MM.1S (cell line): ENCODE measurements at regions not wholly inside any gene's neighbourhood (a gene's known extent, or its start where the extent isn't known, plus 50 kb on each side); places are given as distances from the start of the nearest gene placed in this dataset.

Experiments used
- DNase-seq: peaks from one replicate; pipeline ENCODE4 v3.0.0-alpha.2; 2015
- H2AFZ ChIP-seq: fragments of 300-600 bp; sonication (generic); 2 replicates; pipeline ENCODE4 v1.6.0; 2016; ENCODE audit warnings: antibody characterized with exemption, low read length
- H3F3A ChIP-seq: fragments of 300-600 bp; sonication (generic); 2 replicates; pipeline ENCODE4 v1.6.1; 2016; ENCODE audit warnings: mild to moderate bottlenecking, antibody characterized with exemption, low read length, moderate library complexity, mixed read lengths; ENCODE audit not compliant: insufficient read depth
- H3K27ac ChIP-seq: fragments of 300-600 bp; sonication (generic); 2 replicates; pipeline ENCODE4 v1.5.1; 2016; ENCODE audit warnings: mild to moderate bottlenecking, low read length
- H3K27me3 ChIP-seq: fragments of 300-600 bp; sonication (generic); replicated peaks from 2 replicates; pipeline ENCODE4 v1.6.0; 2016; ENCODE audit warnings: low read length; ENCODE audit not compliant: insufficient read depth
- H3K36me3 ChIP-seq: fragments of 300-600 bp; sonication (generic); replicated peaks from 2 replicates; pipeline ENCODE4 v1.6.1; 2016; ENCODE audit warnings: mild to moderate bottlenecking, low read length, mixed read lengths; ENCODE audit not compliant: insufficient read depth
- H3K4me1 ChIP-seq: fragments of 300-600 bp; sonication (generic); 2 replicates; pipeline ENCODE4 v1.6.1; 2016; ENCODE audit warnings: low read length, mixed read lengths
- H3K4me2 ChIP-seq: fragments of 300-600 bp; sonication (generic); 2 replicates; pipeline ENCODE4 v1.6.0; 2016; ENCODE audit warnings: low read depth, low read length
- H3K4me3 ChIP-seq: fragments of 300-600 bp; sonication (generic); 2 replicates; pipeline ENCODE4 v1.5.1; 2016; ENCODE audit warnings: low read length, mixed read lengths
- H3K79me2 ChIP-seq: fragments of 300-600 bp; sonication (generic); 2 replicates; pipeline ENCODE4 v1.6.1; 2016; ENCODE audit warnings: mixed run types, low read length, mixed read lengths
- H3K9ac ChIP-seq: fragments of 300-600 bp; sonication (generic); 2 replicates; pipeline ENCODE4 v1.6.1; 2016; ENCODE audit warnings: low read length, mixed read lengths
- H3K9me2 ChIP-seq: fragments of 300-600 bp; sonication (generic); replicated peaks from 2 replicates; pipeline ENCODE4 v1.6.1; 2016; ENCODE audit warnings: mild to moderate bottlenecking, low read length, mixed read lengths; ENCODE audit not compliant: insufficient read depth
- H3K9me3 ChIP-seq: fragments of 300-600 bp; sonication (generic); replicated peaks from 2 replicates; pipeline ENCODE4 v1.6.1; 2016; ENCODE audit warnings: mild to moderate bottlenecking, low read length, mixed read lengths; ENCODE audit not compliant: insufficient read depth
- H4K20me1 ChIP-seq: fragments of 300-600 bp; sonication (generic); 2 replicates; pipeline ENCODE4 v1.6.1; 2016; ENCODE audit warnings: mild to moderate bottlenecking, low read length, moderate library complexity, mixed read lengths; ENCODE audit not compliant: insufficient read depth
- CTCF ChIP-seq: fragments of 300-600 bp; sonication (generic); IDR thresholded peaks from 2 replicates; pipeline ENCODE4 v1.5.1; 2016; ENCODE audit warnings: antibody characterized with exemption, low read length, mixed read lengths
- EZH2 ChIP-seq: fragments of 300-600 bp; sonication (generic); optimal IDR thresholded peaks from 2 replicates; pipeline ENCODE3; 2017; ENCODE audit warnings: low read depth, mild to moderate bottlenecking, antibody characterized with exemption, low read length, mixed read lengths
- EZH2phosphoT487 ChIP-seq: fragments of 300-600 bp; sonication (generic); IDR thresholded peaks from 2 replicates; pipeline ENCODE4 v1.6.1; 2018; ENCODE audit warnings: antibody characterized with exemption, low read length

- Histone ChIP-seq H3K9me3 (no peaks in the 10 kb centered on the region), H3K9me2 (no peaks in the 10 kb centered on the region), H3K27me3 (peaks cover 89% of the 10 kb centered on the region), H3K27ac (no peak overlapping the region), H3K9ac (no peak overlapping the region), H4K20me1 (no peaks in the 10 kb centered on the region), H3F3A (no peaks in the 10 kb centered on the region), H3K4me1 (no peaks in the 10 kb centered on the region), H3K4me3 (no peak overlapping the region), H2AFZ (no peak overlapping the region), H3K36me3 (no peaks in the 10 kb centered on the region), H3K4me2 (no peak overlapping the region), H3K79me2 (no peaks in the 10 kb centered on the region)
- no peak for TF ChIP-seq EZH2phosphoT487
- DNase-seq, result no peak
Measured at GRCh38 chr11:70621241-70621640, 222.9 kb downstream of the CTTN start.

- H4K20me1 ChIP-seq, result no peaks in the 10 kb centered on the region
- no peaks in the 10 kb centered on the region for H3K4me1 ChIP-seq
- no peak overlapping the region for H3K4me2 ChIP-seq
- H2AFZ ChIP-seq, result no peak overlapping the region
- peaks cover 90% of the 10 kb centered on the region for H3K27me3 ChIP-seq
- no peaks in the 10 kb centered on the region for H3K36me3 ChIP-seq
- DNase-seq, result no peak
- H3K9me3 ChIP-seq, result no peaks in the 10 kb centered on the region
- H3K9ac ChIP-seq, result no peak overlapping the region
- H3F3A ChIP-seq, result no peaks in the 10 kb centered on the region
- no peak overlapping the region for H3K4me3 ChIP-seq
- TF ChIP-seq EZH2phosphoT487, result no peak
- TF ChIP-seq EZH2, result no peak
- TF ChIP-seq CTCF, result no peak
- no peaks in the 10 kb centered on the region for H3K79me2 ChIP-seq
- H3K27ac ChIP-seq, result no peak overlapping the region
- no peaks in the 10 kb centered on the region for H3K9me2 ChIP-seq
Measured at GRCh38 chr11:70622091-70622490, 223.8 kb downstream of the CTTN start.

DNA sequence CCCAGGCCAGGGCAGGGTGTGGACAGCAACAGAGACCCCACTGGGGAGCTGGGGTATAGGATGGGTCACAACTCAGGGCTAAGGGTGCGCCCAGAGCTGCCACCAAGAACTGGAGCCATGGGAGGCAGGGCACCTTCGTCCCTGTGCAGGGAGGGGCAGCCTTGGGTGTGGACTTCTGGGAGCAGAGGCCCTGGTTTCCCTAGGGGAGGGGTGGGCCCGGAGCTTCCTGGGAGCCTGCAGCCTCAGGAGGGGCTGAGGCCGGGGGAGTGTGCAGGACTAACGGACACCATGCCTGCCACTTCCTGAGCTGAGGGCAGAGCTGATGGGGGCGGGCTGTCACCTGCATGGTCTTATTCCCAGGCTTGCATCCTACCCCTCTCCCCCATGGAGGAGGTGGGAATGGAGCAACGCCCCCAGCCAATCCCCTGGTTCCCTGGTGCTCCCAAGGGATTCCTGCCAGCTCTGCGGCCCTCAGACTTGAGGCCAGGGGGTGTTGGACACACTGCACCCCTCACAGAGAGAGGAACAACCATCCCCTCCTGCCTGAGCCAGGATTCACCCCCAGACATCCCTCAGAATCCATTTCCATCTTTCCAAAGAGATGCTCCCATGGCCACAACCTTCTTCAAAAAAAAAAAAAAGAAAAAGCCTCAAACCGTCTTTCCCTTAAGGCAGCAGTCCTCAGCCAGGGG, 225.7 kb downstream of the CTTN start:
- Histone ChIP-seq H3K4me1 (no peaks in the 10 kb centered on the region), H3K9me3 (no peaks in the 10 kb centered on the region), H3K27me3 (peaks cover 93% of the 10 kb centered on the region), H3K4me2 (no peak overlapping the region), H2AFZ (no peak overlapping the region), H3K4me3 (no peak overlapping the region), H3K9me2 (no peaks in the 10 kb centered on the region), H3K27ac (no peak overlapping the region), H3K79me2 (no peaks in the 10 kb centered on the region), H3F3A (no peaks in the 10 kb centered on the region), H3K9ac (no peak overlapping the region), H4K20me1 (no peaks in the 10 kb centered on the region), H3K36me3 (no peaks in the 10 kb centered on the region)
- TF ChIP-seq EZH2phosphoT487, result no peak
- TF ChIP-seq EZH2, result no peak
- TF ChIP-seq CTCF, result no peak
- DNase-seq, result no peak

DNA sequence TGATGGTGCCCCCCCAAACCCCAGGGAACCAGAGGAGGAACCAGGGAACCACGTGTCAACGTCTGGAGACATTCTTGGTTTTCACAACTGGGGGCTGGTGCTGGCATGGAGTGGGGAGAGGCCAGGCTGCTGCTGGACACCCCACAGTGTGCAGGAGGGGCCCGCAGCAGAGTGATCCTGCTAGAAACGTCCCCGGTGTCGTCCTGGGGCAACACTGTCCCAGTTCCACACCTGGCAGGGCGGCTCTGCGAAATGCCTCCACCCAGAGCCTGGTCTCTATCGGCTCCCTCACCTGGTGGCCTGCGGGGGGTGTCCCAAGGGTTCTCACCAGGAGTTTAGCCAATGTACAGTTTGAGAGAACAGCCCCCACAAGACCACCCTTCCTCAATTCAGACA, 226.3 kb downstream of the CTTN start:
- no peak overlapping the region for H3K4me3 ChIP-seq
- H3K9me2 ChIP-seq, result no peaks in the 10 kb centered on the region
- H3K4me2 ChIP-seq, result no peak overlapping the region
- no peak overlapping the region for H3K9ac ChIP-seq
- no peak overlapping the region for H3K27ac ChIP-seq
- no peaks in the 10 kb centered on the region for H3K36me3 ChIP-seq
- no peaks in the 10 kb centered on the region for H3K79me2 ChIP-seq
- H3K9me3 ChIP-seq, result no peaks in the 10 kb centered on the region
- H3K27me3 ChIP-seq, result peaks cover 93% of the 10 kb centered on the region
- H2AFZ ChIP-seq, result no peak overlapping the region
- TF ChIP-seq EZH2phosphoT487 (no peak), EZH2 (no peak), CTCF (no peak)
- no peaks in the 10 kb centered on the region for H3K4me1 ChIP-seq
- no peak for DNase-seq
- no peaks in the 10 kb centered on the region for H3F3A ChIP-seq
- H4K20me1 ChIP-seq, result no peaks in the 10 kb centered on the region
